ENCODE measurements at regions not wholly inside any gene's neighbourhood (a gene's known extent, or its start where the extent isn't known, plus 50 kb on each side); places are given as distances from the start of the nearest gene placed in this dataset.
"Not testable (repeated sequence)": the region's sequence is repeated elsewhere in the genome, so short reads cannot be mapped to it uniquely, and the experiment has no call there.

- H3K4me3 Mint-ChIP-seq = no peak overlapping the region
- DNase-seq = no peak
- no peaks in the 10 kb centered on the region for H3K36me3 Mint-ChIP-seq (ENCODE audit: low read depth)
- no peak overlapping the region for H3K27ac Mint-ChIP-seq
- no peaks in the 10 kb centered on the region for H3K9me3 ChIP-seq (ENCODE audit: control insufficient read depth, low read length, poor library complexity, severe bottlenecking)
- ATAC-seq = no peak
- H3K4me1 Mint-ChIP-seq = no peaks in the 10 kb centered on the region
- H3K27me3 Mint-ChIP-seq = no peaks in the 10 kb centered on the region
Measured at GRCh38 chr15:46061002-46061401, 426.2 kb downstream of the SQOR start.

- Mint-ChIP-seq H3K36me3 (ENCODE audit: low read depth) (no peaks in the 10 kb centered on the region), H3K27ac (no peak overlapping the region)
Measured at GRCh38 chr15:46077220-46077619, 442.4 kb downstream of the SQOR start.

GRCh38 chr15:46079046-46079445 lies 444.2 kb downstream of the SQOR start:
- Mint-ChIP-seq H3K27me3 (no peaks in the 10 kb centered on the region), H3K27ac (no peak overlapping the region), H3K4me3 (no peak overlapping the region), H3K36me3 (ENCODE audit: low read depth) (no peaks in the 10 kb centered on the region), H3K4me1 (no peaks in the 10 kb centered on the region)
- DNase-seq (no peak), ATAC-seq (no peak)
- no peaks in the 10 kb centered on the region for H3K9me3 ChIP-seq (ENCODE audit: control insufficient read depth, low read length, poor library complexity, severe bottlenecking)

More at GRCh38 chr15:46077220-46077619, 442.4 kb downstream of the SQOR start:
- ATAC-seq (no peak), DNase-seq (no peak)
- H3K4me3 Mint-ChIP-seq = no peak overlapping the region
- no peaks in the 10 kb centered on the region for H3K27me3 Mint-ChIP-seq
- no peaks in the 10 kb centered on the region for H3K9me3 ChIP-seq (ENCODE audit: control insufficient read depth, low read length, poor library complexity, severe bottlenecking)
- H3K4me1 Mint-ChIP-seq = no peaks in the 10 kb centered on the region

GRCh38 chr15:46080016-46080415 lies 445.2 kb downstream of the SQOR start:
- Mint-ChIP-seq H3K27ac (no peak overlapping the region), H3K36me3 (ENCODE audit: low read depth) (no peaks in the 10 kb centered on the region), H3K4me3 (no peak overlapping the region), H3K4me1 (no peaks in the 10 kb centered on the region), H3K27me3 (no peaks in the 10 kb centered on the region)
- DNase-seq = no peak
- no peak for ATAC-seq
- H3K9me3 ChIP-seq (ENCODE audit: control insufficient read depth, low read length, poor library complexity, severe bottlenecking) = no peaks in the 10 kb centered on the region

GRCh38 chr15:46088486-46089445 lies 453.9 kb downstream of the SQOR start:
- H3K27ac Mint-ChIP-seq = no peak overlapping the region
- no peak overlapping the region for H3K4me3 Mint-ChIP-seq
- H3K4me1 Mint-ChIP-seq = no peaks in the 10 kb centered on the region
- H3K9me3 ChIP-seq (ENCODE audit: control insufficient read depth, low read length, poor library complexity, severe bottlenecking) = no peaks in the 10 kb centered on the region
- ATAC-seq (no peak), DNase-seq (no peak)
- no peaks in the 10 kb centered on the region for H3K36me3 Mint-ChIP-seq (ENCODE audit: low read depth)
- no peaks in the 10 kb centered on the region for H3K27me3 Mint-ChIP-seq

- DNase-seq (no peak), ATAC-seq (no peak)
- no peaks in the 10 kb centered on the region for H3K36me3 Mint-ChIP-seq (ENCODE audit: low read depth)
- H3K9me3 ChIP-seq (ENCODE audit: control insufficient read depth, low read length, poor library complexity, severe bottlenecking) = no peaks in the 10 kb centered on the region
- no peaks in the 10 kb centered on the region for H3K27me3 Mint-ChIP-seq
- H3K4me3 Mint-ChIP-seq = no peak overlapping the region
- H3K27ac Mint-ChIP-seq = no peak overlapping the region
- H3K4me1 Mint-ChIP-seq = no peaks in the 10 kb centered on the region
Measured at GRCh38 chr15:46089467-46089935, 454.7 kb downstream of the SQOR start.

- ATAC-seq (no peak), DNase-seq (no peak)
- H3K27me3 Mint-ChIP-seq = no peaks in the 10 kb centered on the region
- H3K4me3 Mint-ChIP-seq = no peak overlapping the region
- H3K4me1 Mint-ChIP-seq = no peaks in the 10 kb centered on the region
- no peaks in the 10 kb centered on the region for H3K9me3 ChIP-seq (ENCODE audit: control insufficient read depth, low read length, poor library complexity, severe bottlenecking)
- no peaks in the 10 kb centered on the region for H3K36me3 Mint-ChIP-seq (ENCODE audit: low read depth)
- H3K27ac Mint-ChIP-seq = no peak overlapping the region
Measured at GRCh38 chr15:46091860-46092450, 457.1 kb downstream of the SQOR start.

- not testable (repeated sequence) for H3K9me3 ChIP-seq (ENCODE audit: control insufficient read depth, low read length, poor library complexity, severe bottlenecking); H3K4me1 Mint-ChIP-seq; H3K4me3 Mint-ChIP-seq; H3K27me3 Mint-ChIP-seq; DNase-seq; ATAC-seq; H3K27ac Mint-ChIP-seq; H3K36me3 Mint-ChIP-seq (ENCODE audit: low read depth)
Measured at GRCh38 chr15:46098006-46098405, 463.2 kb downstream of the SQOR start.

GRCh38 chr15:46110755-46111154 lies 475.9 kb downstream of the SQOR start:
- H3K27me3 Mint-ChIP-seq = no peaks in the 10 kb centered on the region
- no peaks in the 10 kb centered on the region for H3K4me1 Mint-ChIP-seq
- H3K9me3 ChIP-seq (ENCODE audit: control insufficient read depth, low read length, poor library complexity, severe bottlenecking) = no peaks in the 10 kb centered on the region
- H3K4me3 Mint-ChIP-seq = no peak overlapping the region
- no peaks in the 10 kb centered on the region for H3K36me3 Mint-ChIP-seq (ENCODE audit: low read depth)
- no peak for DNase-seq
- no peak overlapping the region for H3K27ac Mint-ChIP-seq
- ATAC-seq = no peak

GRCh38 chr15:46111730-46112129 lies 476.9 kb downstream of the SQOR start:
- H3K4me1 Mint-ChIP-seq = no peaks in the 10 kb centered on the region
- no peaks in the 10 kb centered on the region for H3K36me3 Mint-ChIP-seq (ENCODE audit: low read depth)
- H3K27me3 Mint-ChIP-seq = no peaks in the 10 kb centered on the region
- no peak for DNase-seq
- no peak for ATAC-seq
- no peaks in the 10 kb centered on the region for H3K9me3 ChIP-seq (ENCODE audit: control insufficient read depth, low read length, poor library complexity, severe bottlenecking)
- no peak overlapping the region for H3K27ac Mint-ChIP-seq
- no peak overlapping the region for H3K4me3 Mint-ChIP-seq

- Mint-ChIP-seq H3K4me3 (no peak overlapping the region), H3K27ac (no peak overlapping the region), H3K36me3 (ENCODE audit: low read depth) (no peaks in the 10 kb centered on the region), H3K27me3 (no peaks in the 10 kb centered on the region), H3K4me1 (no peaks in the 10 kb centered on the region)
- H3K9me3 ChIP-seq (ENCODE audit: control insufficient read depth, low read length, poor library complexity, severe bottlenecking) = no peaks in the 10 kb centered on the region
- ATAC-seq (no peak), DNase-seq (no peak)
Measured at GRCh38 chr15:46117071-46117470, 482.2 kb downstream of the SQOR start.

GRCh38 chr15:46120713-46121112 lies 485.9 kb downstream of the SQOR start:
- H3K27me3 Mint-ChIP-seq = no peaks in the 10 kb centered on the region
- ATAC-seq (no peak), DNase-seq (no peak)
- H3K4me1 Mint-ChIP-seq = no peaks in the 10 kb centered on the region
- H3K4me3 Mint-ChIP-seq = no peak overlapping the region
- H3K27ac Mint-ChIP-seq = no peak overlapping the region
- H3K36me3 Mint-ChIP-seq (ENCODE audit: low read depth) = no peaks in the 10 kb centered on the region
- no peaks in the 10 kb centered on the region for H3K9me3 ChIP-seq (ENCODE audit: control insufficient read depth, low read length, poor library complexity, severe bottlenecking)

- DNase-seq (no peak), ATAC-seq (no peak)
- H3K4me3 Mint-ChIP-seq = no peak overlapping the region
- no peaks in the 10 kb centered on the region for H3K36me3 Mint-ChIP-seq (ENCODE audit: low read depth)
- no peak overlapping the region for H3K27ac Mint-ChIP-seq
- no peaks in the 10 kb centered on the region for H3K4me1 Mint-ChIP-seq
- no peaks in the 10 kb centered on the region for H3K27me3 Mint-ChIP-seq
- no peaks in the 10 kb centered on the region for H3K9me3 ChIP-seq (ENCODE audit: control insufficient read depth, low read length, poor library complexity, severe bottlenecking)
Measured at GRCh38 chr15:46121441-46121840, 486.6 kb downstream of the SQOR start.

GRCh38 chr15:46126581-46126980 lies 491.8 kb downstream of the SQOR start:
- no peak overlapping the region for H3K4me3 Mint-ChIP-seq
- H3K27me3 Mint-ChIP-seq = no peaks in the 10 kb centered on the region
- ATAC-seq = no peak
- H3K9me3 ChIP-seq (ENCODE audit: control insufficient read depth, low read length, poor library complexity, severe bottlenecking) = no peaks in the 10 kb centered on the region
- H3K4me1 Mint-ChIP-seq = no peaks in the 10 kb centered on the region
- no peak overlapping the region for H3K27ac Mint-ChIP-seq
- no peak for DNase-seq
- H3K36me3 Mint-ChIP-seq (ENCODE audit: low read depth) = no peaks in the 10 kb centered on the region
